HCT116 (cell line): ENCODE measurements at regions not wholly inside any gene's neighbourhood (a gene's known extent, or its start where the extent isn't known, plus 50 kb on each side); places are given as distances from the start of the nearest gene placed in this dataset.

Experiments
- CTCF ChIP-seq, 3 experiments: fragments of 200-600 bp in 1 of 3; sonication (generic) in 1 of 3; IDR thresholded peaks in 2 of 3; conservative IDR thresholded peaks in 1 of 3; 2 replicates each; pipeline ENCODE4 v1.5.1; 2012 to 2017; ENCODE audit warnings: low read depth in 2 of 3, low read length in 2 of 3, antibody characterized with exemption in 1 of 3, borderline replicate concordance in 1 of 3, control low read depth in 1 of 3, mild to moderate bottlenecking in 1 of 3, mixed read lengths in 1 of 3, mixed run types in 1 of 3, moderate library complexity in 1 of 3; ENCODE audit not compliant: insufficient read depth in 1 of 3
- EGR1 ChIP-seq: IDR thresholded peaks from 2 replicates; pipeline ENCODE4 v1.6.1; 2012; ENCODE audit warnings: low read depth
- ELF1 ChIP-seq: IDR thresholded peaks from 2 replicates; pipeline ENCODE4 v1.6.1; 2012; ENCODE audit warnings: low read depth, borderline replicate concordance
- EZH2 ChIP-seq: fragments of 200-600 bp; sonication (generic); IDR thresholded peaks from 2 replicates; pipeline ENCODE4 v1.6.1; 2017; ENCODE audit warnings: antibody characterized with exemption, mixed run types
- POLR2A ChIP-seq: IDR thresholded peaks from 2 replicates; pipeline ENCODE4 v1.7.0; 2011; ENCODE audit warnings: borderline replicate concordance; ENCODE audit not compliant: insufficient read depth, insufficient read length; ENCODE audit errors: extremely low read depth
- POLR2AphosphoS5 ChIP-seq: IDR thresholded peaks from 2 replicates; pipeline ENCODE4 v1.6.1; 2011; ENCODE audit warnings: mild to moderate bottlenecking, low read depth, low read length, moderate library complexity
- SIN3A ChIP-seq: IDR thresholded peaks from 2 replicates; pipeline ENCODE4 v1.6.1; 2012; ENCODE audit warnings: low read depth
- ZFX ChIP-seq: fragments of 450-650 bp; IDR thresholded peaks from 2 replicates; pipeline ENCODE4 v1.6.1; 2017

GRCh38 chr3:30102356-30102755 lies 504.0 kb upstream of the TGFBR2 start:
- no peak for TF ChIP-seq SIN3A
- no peak for TF ChIP-seq POLR2A
- TF ChIP-seq CTCF (IDR thresholded peaks at IDR 0.05 in 2 of 3, conservative IDR thresholded peaks at IDR 0.05 in 1 of 3; ENCODE audit: borderline replicate concordance in 1 of 3, insufficient read depth in 1 of 3, low read depth in 2 of 3, low read length in 2 of 3): no peak
- no peak for TF ChIP-seq ZFX
- no peak for TF ChIP-seq POLR2AphosphoS5
- no peak for TF ChIP-seq EGR1
- TF ChIP-seq EZH2: no peak
- TF ChIP-seq ELF1: no peak
